KOPT-K1 (cell line): ENCODE measurements at regions not wholly inside any gene's neighbourhood (a gene's known extent, or its start where the extent isn't known, plus 50 kb on each side); places are given as distances from the start of the nearest gene placed in this dataset.
"Not testable (repeated sequence)": the region's sequence is repeated elsewhere in the genome, so short reads cannot be mapped to it uniquely, and the experiment has no call there.

Source experiments
- H3K27ac ChIP-seq: fragments of 200-600 bp; sonication (generic); 2 replicates; pipeline ENCODE4 v1.5.1; 2016; ENCODE audit warnings: antibody characterized with exemption, mild to moderate bottlenecking, low read depth, low read length; ENCODE audit not compliant: poor library complexity, severe bottlenecking
- H3K36me3 ChIP-seq: fragments of 200-600 bp; sonication (generic); 2 replicates; pipeline ENCODE4 v1.5.1; 2017; ENCODE audit warnings: antibody characterized with exemption, mild to moderate bottlenecking, low read length, moderate library complexity; ENCODE audit not compliant: insufficient read depth
- H3K9me3 ChIP-seq: fragments of 200-600 bp; sonication (generic); 2 replicates; pipeline ENCODE4 v1.5.1; 2017; ENCODE audit warnings: antibody characterized with exemption, low read length, mild to moderate bottlenecking; ENCODE audit not compliant: insufficient read depth, poor library complexity, severe bottlenecking

DNA sequence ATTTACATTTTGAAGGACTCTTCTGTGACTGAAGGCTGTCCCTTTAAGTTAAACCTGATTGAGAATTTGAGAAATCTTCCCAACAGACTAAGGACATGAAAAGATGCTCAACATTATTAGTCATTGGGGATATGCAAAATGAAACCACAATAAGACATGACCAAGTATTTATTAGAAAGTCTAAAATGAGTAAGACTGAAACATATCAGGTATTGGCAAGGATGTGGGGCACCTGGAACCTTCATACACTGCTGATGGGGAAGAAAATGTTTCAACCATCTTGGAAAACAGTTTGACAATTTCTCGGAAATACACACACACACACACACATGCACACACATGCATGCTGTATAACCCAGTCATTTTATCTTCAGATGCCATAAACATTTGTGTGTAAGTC is 132.1 kb upstream of the CDK6 start:
- Histone ChIP-seq H3K9me3 (no peaks in the 10 kb centered on the region), H3K36me3 (no peaks in the 10 kb centered on the region), H3K27ac (no peak overlapping the region)

DNA sequence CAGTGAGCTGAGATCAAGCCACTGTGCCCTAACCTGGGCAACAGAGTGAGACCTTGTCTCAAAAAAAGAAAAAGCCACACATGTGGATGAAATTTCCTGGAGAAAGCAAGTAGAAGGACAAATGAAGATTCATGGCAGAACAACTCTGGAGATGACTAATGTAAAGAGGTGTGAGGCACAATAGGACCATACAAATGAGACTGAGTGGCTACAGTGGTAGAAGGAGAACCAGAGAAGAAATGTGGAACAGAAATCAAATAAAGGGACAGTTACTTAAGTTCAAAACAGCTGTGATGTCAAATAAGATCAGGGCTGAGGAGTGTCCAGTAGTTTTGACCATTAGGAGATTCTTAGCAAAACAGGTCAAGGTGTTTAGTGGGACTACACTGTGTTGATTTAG is 130.9 kb upstream of the CDK6 start:
- Histone ChIP-seq H3K36me3 (no peaks in the 10 kb centered on the region), H3K27ac (no peak overlapping the region), H3K9me3 (no peaks in the 10 kb centered on the region)

DNA sequence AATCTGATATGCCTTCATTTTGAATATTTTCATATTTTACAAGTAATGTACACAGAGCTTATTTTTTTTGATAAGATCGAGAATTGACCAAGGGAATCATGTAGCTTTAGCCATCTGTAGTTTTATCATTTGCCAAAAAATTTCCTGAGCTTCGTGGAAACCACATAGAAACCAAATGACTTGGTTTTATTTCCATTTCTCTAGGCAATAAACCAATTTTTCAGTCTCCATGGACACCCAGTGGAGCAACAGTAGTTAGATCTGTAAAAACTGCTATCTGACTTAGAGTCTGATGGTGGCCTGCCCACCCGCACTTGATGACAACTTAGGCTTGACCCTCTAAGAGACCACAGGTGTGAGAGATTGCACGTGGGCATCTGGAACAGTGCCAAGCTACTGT is 127.8 kb upstream of the CDK6 start:
- no peak overlapping the region for H3K27ac ChIP-seq
- peaks cover 5% of the 10 kb centered on the region for H3K9me3 ChIP-seq
- H3K36me3 ChIP-seq = no peaks in the 10 kb centered on the region

DNA sequence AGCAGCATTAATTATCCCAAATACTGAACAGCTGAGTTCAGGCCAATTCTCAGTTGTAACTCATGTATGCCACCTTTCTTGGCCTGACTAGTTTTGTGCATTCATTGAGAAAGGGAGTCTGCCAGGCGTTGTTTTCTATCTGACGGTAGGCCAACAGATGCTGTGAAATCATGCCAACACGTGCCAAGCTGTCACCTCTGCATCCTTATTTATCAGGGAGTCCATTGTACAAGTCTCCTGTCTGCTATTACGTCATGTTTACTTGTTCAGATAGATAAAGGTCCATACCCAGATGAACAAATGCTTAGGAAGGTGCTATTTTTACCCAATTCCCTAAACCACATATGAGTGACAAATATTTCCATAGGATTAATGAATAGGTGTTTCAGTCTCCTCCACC is 127.2 kb upstream of the CDK6 start:
- Histone ChIP-seq H3K9me3 (peaks cover 5% of the 10 kb centered on the region), H3K27ac (no peak overlapping the region), H3K36me3 (no peaks in the 10 kb centered on the region)

DNA sequence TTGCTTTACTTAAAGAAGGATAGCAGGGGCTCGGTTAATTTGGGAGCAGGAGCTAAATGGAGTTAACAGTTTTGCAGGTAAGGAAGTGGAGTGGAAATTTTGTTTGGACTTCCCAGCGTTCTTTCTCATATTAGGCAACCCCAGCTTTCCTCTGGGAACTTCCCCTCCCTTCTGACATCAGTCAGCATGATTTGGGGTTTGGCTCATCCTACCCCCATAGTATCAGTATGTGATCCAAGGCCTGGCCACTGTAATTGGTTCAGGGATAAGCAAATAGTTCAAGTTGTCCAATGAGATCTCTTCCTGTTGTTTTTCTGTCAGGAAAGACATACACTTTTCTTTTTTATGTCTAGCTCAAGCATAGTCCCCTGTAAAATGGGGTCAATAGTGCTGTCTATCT is 125.6 kb upstream of the CDK6 start:
- Histone ChIP-seq H3K36me3 (no peaks in the 10 kb centered on the region), H3K9me3 (peaks cover 5% of the 10 kb centered on the region), H3K27ac (no peak overlapping the region)

DNA sequence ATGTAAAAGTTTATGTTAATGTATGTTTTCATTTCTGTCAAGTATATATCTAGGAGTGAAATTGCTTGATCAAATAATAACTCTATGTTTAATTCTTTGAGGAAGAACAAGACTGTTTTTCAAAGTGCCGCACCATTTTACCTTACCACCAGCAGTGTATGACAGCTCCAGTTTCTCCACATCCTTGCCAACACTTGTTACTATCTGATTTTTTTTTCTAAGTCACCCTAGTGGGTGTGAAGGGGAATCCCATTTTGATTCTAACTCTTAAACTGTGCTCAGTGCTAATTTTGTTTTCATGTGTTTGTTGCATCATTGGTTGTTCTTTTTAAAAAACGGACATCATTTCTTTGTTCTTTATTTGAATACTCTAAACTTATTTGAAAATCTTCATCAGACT is 120.2 kb upstream of the CDK6 start:
- Histone ChIP-seq H3K27ac (no peak overlapping the region), H3K36me3 (no peaks in the 10 kb centered on the region), H3K9me3 (peaks cover 13% of the 10 kb centered on the region)

DNA sequence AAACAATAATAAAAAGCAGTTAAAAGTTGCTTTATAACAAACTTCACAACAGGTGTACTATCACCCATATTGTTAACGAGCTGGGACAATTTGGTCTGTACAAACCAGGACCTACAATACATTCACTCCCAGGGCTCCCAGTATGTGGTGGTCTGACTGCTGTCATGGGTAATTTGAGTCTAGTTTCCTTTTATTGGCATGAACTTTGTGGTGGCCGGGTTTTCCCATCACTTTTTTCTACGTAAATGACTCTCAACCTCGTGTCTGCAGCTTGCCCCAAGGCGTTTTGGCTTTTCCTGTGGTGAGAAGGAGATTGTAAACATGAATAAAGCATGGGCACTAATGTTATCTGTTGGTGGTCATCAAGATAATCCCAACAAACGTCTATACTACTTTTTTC is 118.7 kb upstream of the CDK6 start:
- H3K9me3 ChIP-seq = peaks cover 8% of the 10 kb centered on the region
- no peak overlapping the region for H3K27ac ChIP-seq
- H3K36me3 ChIP-seq = no peaks in the 10 kb centered on the region

DNA sequence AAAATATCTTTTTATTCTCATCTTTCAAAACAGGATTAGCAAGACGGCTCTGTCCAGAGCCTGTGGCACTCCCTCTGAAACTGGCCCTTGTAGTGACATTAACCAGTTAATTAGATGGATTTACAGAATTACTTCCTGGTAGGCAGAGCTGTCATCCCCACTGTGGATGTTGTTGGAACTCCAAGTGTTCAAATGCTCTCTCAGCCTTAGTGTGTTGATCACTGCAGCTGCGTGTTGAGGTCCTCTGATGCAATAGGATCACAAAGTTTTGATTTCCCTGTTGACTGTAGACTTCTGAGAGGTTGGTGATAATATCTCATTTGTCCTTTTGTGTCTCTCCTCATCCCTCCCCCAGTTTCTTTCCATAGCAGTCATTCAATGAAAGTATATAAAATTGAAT is 117.3 kb upstream of the CDK6 start:
- Histone ChIP-seq H3K36me3 (no peaks in the 10 kb centered on the region), H3K9me3 (peaks cover 8% of the 10 kb centered on the region), H3K27ac (no peak overlapping the region)

DNA sequence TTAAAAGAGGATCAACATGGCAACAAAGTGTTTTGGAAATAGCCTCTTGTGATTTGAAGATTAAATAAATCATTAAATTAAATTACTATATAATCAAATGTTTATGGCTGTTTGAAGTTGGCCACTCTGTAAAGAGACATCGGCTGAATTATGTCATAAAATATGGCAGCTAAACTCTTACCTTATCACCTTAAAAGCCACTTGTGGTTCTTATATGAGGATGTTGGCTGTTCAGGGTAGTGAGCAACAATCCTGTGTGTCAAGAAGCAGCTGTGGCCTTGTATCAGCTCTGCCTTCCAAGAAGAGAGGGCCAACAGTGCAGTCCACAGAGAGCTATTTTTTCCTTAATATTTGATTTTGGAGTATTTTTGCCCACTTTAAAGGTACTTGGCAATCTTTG is 113.4 kb upstream of the CDK6 start:
- no peaks in the 10 kb centered on the region for H3K36me3 ChIP-seq
- no peaks in the 10 kb centered on the region for H3K9me3 ChIP-seq
- H3K27ac ChIP-seq = no peak overlapping the region

DNA sequence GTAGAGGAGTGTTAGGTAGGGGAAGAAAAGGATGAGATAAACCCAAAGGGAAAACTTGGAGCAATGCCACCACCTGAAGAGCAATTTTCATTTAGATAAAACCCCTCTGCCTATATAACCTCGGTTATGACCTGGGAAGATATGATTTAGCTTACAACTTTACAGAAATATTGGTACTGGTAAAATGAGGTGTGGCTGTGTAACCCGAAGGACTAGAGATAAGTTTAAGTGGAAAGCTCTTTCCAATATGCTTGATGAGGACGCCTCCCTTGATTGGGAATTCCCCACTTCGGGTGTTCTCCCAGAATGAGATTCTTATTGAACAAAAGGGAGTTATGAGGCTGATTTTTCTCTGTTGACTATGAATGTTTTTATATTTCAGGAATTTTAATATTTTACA is 109.5 kb upstream of the CDK6 start:
- Histone ChIP-seq H3K36me3 (no peaks in the 10 kb centered on the region), H3K9me3 (peaks cover 4% of the 10 kb centered on the region), H3K27ac (no peak overlapping the region)

DNA sequence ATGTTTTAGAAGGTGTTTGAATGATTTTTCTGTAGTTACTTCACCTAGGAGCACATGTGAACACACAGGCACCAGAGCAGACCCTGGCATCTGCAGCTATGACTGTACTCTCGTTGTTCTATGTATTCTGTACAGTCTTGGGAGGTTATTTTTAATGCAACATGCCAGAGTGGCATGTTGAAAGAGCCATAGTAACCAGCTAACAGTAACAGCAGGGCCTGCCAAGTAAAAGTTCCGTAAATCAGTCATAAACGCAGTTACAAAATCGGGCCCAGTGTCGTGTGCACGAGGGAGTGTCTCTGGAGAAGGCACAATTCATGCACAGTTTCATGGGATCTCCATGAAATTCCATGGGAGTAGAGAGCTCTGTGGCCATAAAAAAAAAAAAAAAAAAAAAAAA is 108.3 kb upstream of the CDK6 start:
- no peaks in the 10 kb centered on the region; the same call in 1 of the 2 replicates for H3K36me3 ChIP-seq
- H3K9me3 ChIP-seq = peaks cover 16% of the 10 kb centered on the region
- no peak overlapping the region for H3K27ac ChIP-seq

DNA sequence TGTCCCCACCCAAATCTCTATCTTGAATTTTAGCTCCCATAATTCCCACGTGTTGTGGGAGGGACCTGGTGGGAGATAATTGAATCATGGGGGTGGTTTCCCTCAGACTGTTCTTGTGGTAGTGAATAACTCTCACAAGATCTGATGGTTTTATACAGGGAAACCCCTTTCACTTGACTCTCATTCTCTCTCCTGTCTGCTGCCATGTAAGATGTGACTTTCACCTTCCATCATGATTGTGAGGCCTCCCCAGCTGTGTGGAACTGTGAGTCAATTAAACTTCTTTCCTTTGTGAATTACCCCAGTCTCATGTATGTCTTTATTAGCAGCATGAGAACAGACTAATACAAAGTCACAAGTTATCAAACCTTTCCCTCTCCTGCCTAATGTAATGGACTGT is 106.3 kb upstream of the CDK6 start:
- peaks cover 29% of the 10 kb centered on the region for H3K9me3 ChIP-seq
- H3K27ac ChIP-seq, H3K36me3 ChIP-seq: not testable (repeated sequence)

DNA sequence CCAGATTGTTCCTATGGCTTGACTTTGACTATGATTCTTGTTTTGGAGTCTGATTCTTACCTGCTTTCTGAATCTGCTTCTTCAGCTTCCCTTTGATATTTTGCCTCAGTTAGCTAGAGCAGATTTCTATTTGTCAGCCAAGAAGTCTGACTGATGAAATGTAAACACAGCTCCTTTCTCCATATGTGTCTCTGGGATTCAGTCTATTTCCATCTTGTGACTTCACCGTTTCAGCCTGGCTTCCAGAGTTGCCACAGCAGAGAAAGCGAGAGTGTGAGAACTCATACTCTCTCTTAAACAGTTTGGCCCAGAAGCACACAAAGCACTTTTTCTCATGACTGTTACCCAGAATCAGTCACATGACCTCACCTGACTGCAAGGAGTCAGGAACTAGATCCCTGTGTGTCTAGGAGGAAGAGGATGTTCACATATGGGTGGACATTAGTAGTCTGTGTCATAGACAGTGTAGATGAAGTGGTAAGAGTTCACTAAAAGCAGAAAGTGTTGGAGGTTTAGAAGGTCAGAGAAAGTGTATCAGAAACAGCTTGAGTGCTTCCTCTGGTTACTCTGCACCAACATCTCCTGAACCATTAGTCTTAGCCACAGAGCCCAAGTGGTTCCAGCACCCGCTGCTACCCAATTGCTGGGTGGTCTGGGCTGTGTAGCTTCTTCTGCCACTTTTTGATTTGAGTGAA is 103.4 kb upstream of the CDK6 start:
- no peak overlapping the region for H3K27ac ChIP-seq
- no peaks in the 10 kb centered on the region; the same call in 1 of the 2 replicates for H3K36me3 ChIP-seq
- peaks cover 31% of the 10 kb centered on the region for H3K9me3 ChIP-seq

DNA sequence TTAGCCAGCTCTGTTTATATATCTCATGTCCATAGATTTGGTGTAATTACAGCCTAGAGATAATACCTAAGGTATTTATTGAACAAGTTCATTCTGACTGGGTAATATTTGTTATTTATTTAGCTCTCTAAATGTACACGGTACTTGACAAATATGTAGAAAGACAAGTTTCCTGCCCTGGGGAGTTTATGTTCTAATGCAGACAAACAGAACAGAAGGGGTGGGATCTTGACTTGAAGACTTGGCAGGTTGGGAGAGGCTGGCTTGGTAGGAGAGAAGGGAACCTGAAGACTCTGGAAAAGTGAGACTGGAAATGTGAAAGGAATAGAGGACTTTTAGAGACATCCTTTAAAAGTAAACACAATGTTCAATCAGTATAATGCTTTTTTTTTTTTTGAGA is 97.7 kb upstream of the CDK6 start:
- no peak overlapping the region for H3K27ac ChIP-seq

DNA sequence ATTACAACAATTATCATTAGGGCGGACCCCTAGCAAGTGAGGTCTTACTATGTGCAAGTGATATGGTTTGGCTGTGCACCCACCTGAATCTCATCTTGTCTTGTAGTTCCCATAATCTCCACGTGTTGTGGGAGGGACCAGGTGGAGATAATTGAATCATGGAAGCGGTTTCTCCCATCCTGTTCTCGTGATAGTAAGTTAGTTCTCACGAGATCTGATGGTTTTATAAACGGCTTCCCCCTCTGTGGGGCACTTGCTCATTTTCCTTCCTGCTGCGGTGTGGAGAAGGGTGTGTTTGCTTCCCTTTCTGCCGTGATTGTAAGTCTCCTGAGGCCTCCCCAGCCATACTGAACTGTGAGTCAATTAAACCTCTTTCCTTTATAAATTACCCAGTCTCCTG is 96.1 kb upstream of the CDK6 start:
- Histone ChIP-seq H3K27ac (no peak overlapping the region), H3K36me3 (peaks cover 11% of the 10 kb centered on the region; the same call in 1 of the 2 replicates), H3K9me3 (peaks cover 17% of the 10 kb centered on the region)

More for the DNA sequence above, 97.7 kb upstream of the CDK6 start:
- peaks cover 27% of the 10 kb centered on the region for H3K9me3 ChIP-seq
- H3K36me3 ChIP-seq = peaks cover 10% of the 10 kb centered on the region; the same call in 1 of the 2 replicates

DNA sequence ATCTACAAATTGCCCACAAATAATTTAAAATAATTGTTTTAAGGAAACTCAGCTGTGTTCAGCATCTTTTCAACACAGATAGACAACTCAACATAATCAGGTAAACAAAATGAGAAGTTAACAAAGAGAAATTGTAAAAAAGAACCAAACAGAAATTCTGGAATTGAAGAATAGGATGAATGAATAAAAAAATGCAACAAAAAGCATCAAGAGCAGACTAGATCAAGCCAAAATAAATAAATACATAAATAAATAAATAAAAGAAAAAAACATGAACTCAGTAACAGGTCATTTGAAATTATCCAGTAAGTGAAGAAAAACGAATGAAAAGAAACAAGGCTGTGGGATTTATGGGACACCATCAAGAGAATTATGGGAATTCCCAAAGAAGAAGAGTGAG is 94.0 kb upstream of the CDK6 start:
- Histone ChIP-seq H3K27ac (no peak overlapping the region), H3K36me3 (peaks cover 20% of the 10 kb centered on the region; the same call in 1 of the 2 replicates), H3K9me3 (peaks cover 17% of the 10 kb centered on the region)
